ENCODE measurements at regions not wholly inside any gene's neighbourhood (a gene's known extent, or its start where the extent isn't known, plus 50 kb on each side); places are given as distances from the start of the nearest gene placed in this dataset.
"Not testable (repeated sequence)": the region's sequence is repeated elsewhere in the genome, so short reads cannot be mapped to it uniquely, and the experiment has no call there.

GRCh38 chr5:86404256-86404655 is 213.5 kb upstream of the COX7C start:
- no peak for DNase-seq

- DNase-seq = no peak
These were observed 210.0 kb upstream of the COX7C start for GRCh38 chr5:86407711-86408110.

- no peak for DNase-seq
These were observed 206.1 kb upstream of the COX7C start for GRCh38 chr5:86411596-86411995.

GRCh38 chr5:86427158-86427557 is 190.6 kb upstream of the COX7C start:
- DNase-seq = no peak

- DNase-seq = no peak
These were observed 178.1 kb upstream of the COX7C start for GRCh38 chr5:86439593-86440110.

- no peak for DNase-seq
These were observed 175.6 kb upstream of the COX7C start for GRCh38 chr5:86442036-86442745.

- DNase-seq = no peak
These were observed 170.4 kb upstream of the COX7C start for GRCh38 chr5:86447362-86447761.

- DNase-seq = no peak
These were observed 165.5 kb upstream of the COX7C start for GRCh38 chr5:86452251-86452650.

GRCh38 chr5:86460519-86460918 is 157.2 kb upstream of the COX7C start:
- DNase-seq = no peak

- DNase-seq = peak; percentile 27 to 41
These were observed 156.4 kb upstream of the COX7C start for GRCh38 chr5:86461169-86461956.

- no peak for DNase-seq
These were observed 154.4 kb upstream of the COX7C start for GRCh38 chr5:86463339-86463738.

GRCh38 chr5:86465052-86465838 is 152.5 kb upstream of the COX7C start:
- no peak for DNase-seq

- DNase-seq = not testable (repeated sequence)
These were observed 151.0 kb upstream of the COX7C start for GRCh38 chr5:86466721-86467120.

- DNase-seq = no peak
These were observed 135.7 kb upstream of the COX7C start for GRCh38 chr5:86482008-86482407.

GRCh38 chr5:86493777-86494176 is 124.0 kb upstream of the COX7C start:
- no peak for DNase-seq

- peak in 1 of 2 donors; percentile 2 for DNase-seq
These were observed 116.8 kb upstream of the COX7C start for GRCh38 chr5:86500947-86501346.

- no peak for DNase-seq
These were observed 110.2 kb upstream of the COX7C start for GRCh38 chr5:86507574-86507973.

- not testable (repeated sequence) for DNase-seq
These were observed 107.3 kb upstream of the COX7C start for GRCh38 chr5:86510330-86510915.

- no peak for DNase-seq
These were observed 94.0 kb upstream of the COX7C start for GRCh38 chr5:86523718-86524117.

GRCh38 chr5:86525622-86526021 is 92.1 kb upstream of the COX7C start:
- no peak for DNase-seq

GRCh38 chr5:86526811-86527348 is 90.9 kb upstream of the COX7C start:
- DNase-seq = no peak

GRCh38 chr5:86532429-86532828 is 85.3 kb upstream of the COX7C start:
- DNase-seq = no peak
